HepG2 (cell line): ENCODE measurements at regions not wholly inside any gene's neighbourhood (a gene's known extent, or its start where the extent isn't known, plus 50 kb on each side); places are given as distances from the start of the nearest gene placed in this dataset.

Experiments used
- CCAR2 ChIP-seq: fragments of 200-400 bp; formaldehyde crosslinking; optimal IDR thresholded peaks from 2 replicates; pipeline ENCODE3; 2018; ENCODE audit warnings: low read depth, mild to moderate bottlenecking, low read length, moderate library complexity
- FOXK2 ChIP-seq: fragments of 450-650 bp; IDR thresholded peaks from 2 replicates; pipeline ENCODE4 v1.6.1; 2016
- HDAC2 ChIP-seq: sonication (generic); formaldehyde crosslinking; IDR thresholded peaks from 2 replicates; pipeline ENCODE4 v1.4.0; 2020; ENCODE audit warnings: missing genetic modification reagents
- HHEX ChIP-seq: IDR thresholded peaks from 2 replicates; pipeline ENCODE4 v1.6.1; 2016; ENCODE audit warnings: control low read depth
- MTA3 ChIP-seq: sonication (generic); formaldehyde crosslinking; IDR thresholded peaks from 2 replicates; pipeline ENCODE4 v1.4.0; 2020; ENCODE audit warnings: missing genetic modification reagents
- NCOA2 ChIP-seq: sonication (generic); formaldehyde crosslinking; IDR thresholded peaks from 2 replicates; pipeline ENCODE4 v1.8.0; 2022; ENCODE audit warnings: inconsistent platforms
- NCOA5 ChIP-seq: sonication (generic); formaldehyde crosslinking; IDR thresholded peaks from 2 replicates; pipeline ENCODE4 v1.4.0; 2020; ENCODE audit warnings: missing genetic modification reagents
- TCF12 ChIP-seq, 2 experiments: fragments of 450-650 bp in 1 of 2; sonication (generic) in 1 of 2; formaldehyde crosslinking in 1 of 2; IDR thresholded peaks; 2 replicates each; pipeline versions ENCODE4 v1.6.1 to v1.8.0; 2017 to 2022; ENCODE audit warnings: antibody characterized with exemption in 1 of 2, mild to moderate bottlenecking in 1 of 2, missing genetic modification reagents in 1 of 2, moderate library complexity in 1 of 2
- TRIM24 ChIP-seq: sonication (generic); formaldehyde crosslinking; IDR thresholded peaks from 2 replicates; pipeline ENCODE4 v1.8.0; 2022; ENCODE audit warnings: mild to moderate bottlenecking, missing genetic modification reagents
- U2AF1 ChIP-seq: fragments of 200-400 bp; formaldehyde crosslinking; optimal IDR thresholded peaks from 2 replicates; pipeline ENCODE3; 2017; ENCODE audit warnings: mild to moderate bottlenecking, low read depth, low read length
- ZBTB8A ChIP-seq: sonication (generic); formaldehyde crosslinking; IDR thresholded peaks from 2 replicates; pipeline ENCODE4 v1.4.0; 2020; ENCODE audit warnings: mild to moderate bottlenecking, low read depth, missing genetic modification reagents, borderline replicate concordance
- ZNF230 ChIP-seq: sonication (generic); formaldehyde crosslinking; IDR thresholded peaks from 2 replicates; pipeline ENCODE4 v1.4.0; 2020; ENCODE audit warnings: mild to moderate bottlenecking, missing genetic modification reagents
- ZNF343 ChIP-seq: sonication (generic); formaldehyde crosslinking; IDR thresholded peaks from 2 replicates; pipeline ENCODE4 v1.4.0; 2020; ENCODE audit warnings: mild to moderate bottlenecking, missing genetic modification reagents
- ZNF383 ChIP-seq: sonication (generic); formaldehyde crosslinking; IDR thresholded peaks from 2 replicates; pipeline ENCODE4 v1.4.0; 2020; ENCODE audit warnings: missing genetic modification reagents, mild to moderate bottlenecking, borderline replicate concordance
- ZNF432 ChIP-seq: sonication (generic); formaldehyde crosslinking; IDR thresholded peaks from 2 replicates; pipeline ENCODE4 v1.5.0; 2020; ENCODE audit warnings: missing genetic modification reagents, mild to moderate bottlenecking, borderline replicate concordance
- ZNF446 ChIP-seq: sonication (generic); formaldehyde crosslinking; IDR thresholded peaks from 2 replicates; pipeline ENCODE4 v1.5.0; 2020; ENCODE audit warnings: mild to moderate bottlenecking, missing genetic modification reagents
- TF ChIP-seq, protein P1 (sequence below): IDR thresholded peaks from 2 replicates; pipeline ENCODE4 v1.4.0; 2020; ENCODE audit warnings: mild to moderate bottlenecking, missing genetic modification reagents
- TF ChIP-seq, protein P2 (sequence below): sonication (generic); formaldehyde crosslinking; IDR thresholded peaks from 2 replicates; pipeline ENCODE4 v1.4.0; 2020; ENCODE audit warnings: missing genetic modification reagents
- TF ChIP-seq, protein P3 (sequence below): sonication (generic); formaldehyde crosslinking; IDR thresholded peaks from 2 replicates; pipeline ENCODE4 v1.4.0; 2020; ENCODE audit warnings: mild to moderate bottlenecking, missing genetic modification reagents
- TF ChIP-seq, protein P4 (sequence below): sonication (generic); formaldehyde crosslinking; IDR thresholded peaks from 2 replicates; pipeline ENCODE4 v1.4.0; 2020; ENCODE audit warnings: missing genetic modification reagents, mild to moderate bottlenecking, borderline replicate concordance
- TF ChIP-seq, protein P5 (sequence below): IDR thresholded peaks from 2 replicates; pipeline ENCODE4 v1.6.1; 2016; ENCODE audit warnings: mild to moderate bottlenecking, missing biosample characterization, missing genetic modification reagents

DNA sequence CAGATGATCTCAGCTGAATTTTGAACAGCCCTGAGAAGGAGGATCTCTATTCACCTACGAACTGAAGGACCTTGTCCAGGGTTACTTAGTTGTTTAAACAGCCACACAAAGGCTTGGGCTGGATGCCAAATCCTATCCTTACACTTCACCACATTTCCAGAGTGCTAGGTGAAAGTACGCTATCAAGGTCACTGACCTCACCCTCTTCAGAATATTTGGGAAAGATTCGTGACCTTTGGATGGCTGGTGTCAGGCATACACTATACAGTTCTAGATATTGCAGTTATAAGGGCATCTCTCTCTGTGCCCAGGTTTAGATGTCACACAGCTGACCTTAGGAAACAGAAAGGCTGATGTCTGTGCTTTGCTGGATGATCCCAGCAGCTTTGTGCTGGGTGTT lies 61.2 kb upstream of the ABLIM1 start (continued):
- TF ChIP-seq, protein P1, sequence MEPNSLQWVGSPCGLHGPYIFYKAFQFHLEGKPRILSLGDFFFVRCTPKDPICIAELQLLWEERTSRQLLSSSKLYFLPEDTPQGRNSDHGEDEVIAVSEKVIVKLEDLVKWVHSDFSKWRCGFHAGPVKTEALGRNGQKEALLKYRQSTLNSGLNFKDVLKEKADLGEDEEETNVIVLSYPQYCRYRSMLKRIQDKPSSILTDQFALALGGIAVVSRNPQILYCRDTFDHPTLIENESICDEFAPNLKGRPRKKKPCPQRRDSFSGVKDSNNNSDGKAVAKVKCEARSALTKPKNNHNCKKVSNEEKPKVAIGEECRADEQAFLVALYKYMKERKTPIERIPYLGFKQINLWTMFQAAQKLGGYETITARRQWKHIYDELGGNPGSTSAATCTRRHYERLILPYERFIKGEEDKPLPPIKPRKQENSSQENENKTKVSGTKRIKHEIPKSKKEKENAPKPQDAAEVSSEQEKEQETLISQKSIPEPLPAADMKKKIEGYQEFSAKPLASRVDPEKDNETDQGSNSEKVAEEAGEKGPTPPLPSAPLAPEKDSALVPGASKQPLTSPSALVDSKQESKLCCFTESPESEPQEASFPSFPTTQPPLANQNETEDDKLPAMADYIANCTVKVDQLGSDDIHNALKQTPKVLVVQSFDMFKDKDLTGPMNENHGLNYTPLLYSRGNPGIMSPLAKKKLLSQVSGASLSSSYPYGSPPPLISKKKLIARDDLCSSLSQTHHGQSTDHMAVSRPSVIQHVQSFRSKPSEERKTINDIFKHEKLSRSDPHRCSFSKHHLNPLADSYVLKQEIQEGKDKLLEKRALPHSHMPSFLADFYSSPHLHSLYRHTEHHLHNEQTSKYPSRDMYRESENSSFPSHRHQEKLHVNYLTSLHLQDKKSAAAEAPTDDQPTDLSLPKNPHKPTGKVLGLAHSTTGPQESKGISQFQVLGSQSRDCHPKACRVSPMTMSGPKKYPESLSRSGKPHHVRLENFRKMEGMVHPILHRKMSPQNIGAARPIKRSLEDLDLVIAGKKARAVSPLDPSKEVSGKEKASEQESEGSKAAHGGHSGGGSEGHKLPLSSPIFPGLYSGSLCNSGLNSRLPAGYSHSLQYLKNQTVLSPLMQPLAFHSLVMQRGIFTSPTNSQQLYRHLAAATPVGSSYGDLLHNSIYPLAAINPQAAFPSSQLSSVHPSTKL: peak; percentile 58
- no peak for TF ChIP-seq U2AF1
- TF ChIP-seq, protein P2, sequence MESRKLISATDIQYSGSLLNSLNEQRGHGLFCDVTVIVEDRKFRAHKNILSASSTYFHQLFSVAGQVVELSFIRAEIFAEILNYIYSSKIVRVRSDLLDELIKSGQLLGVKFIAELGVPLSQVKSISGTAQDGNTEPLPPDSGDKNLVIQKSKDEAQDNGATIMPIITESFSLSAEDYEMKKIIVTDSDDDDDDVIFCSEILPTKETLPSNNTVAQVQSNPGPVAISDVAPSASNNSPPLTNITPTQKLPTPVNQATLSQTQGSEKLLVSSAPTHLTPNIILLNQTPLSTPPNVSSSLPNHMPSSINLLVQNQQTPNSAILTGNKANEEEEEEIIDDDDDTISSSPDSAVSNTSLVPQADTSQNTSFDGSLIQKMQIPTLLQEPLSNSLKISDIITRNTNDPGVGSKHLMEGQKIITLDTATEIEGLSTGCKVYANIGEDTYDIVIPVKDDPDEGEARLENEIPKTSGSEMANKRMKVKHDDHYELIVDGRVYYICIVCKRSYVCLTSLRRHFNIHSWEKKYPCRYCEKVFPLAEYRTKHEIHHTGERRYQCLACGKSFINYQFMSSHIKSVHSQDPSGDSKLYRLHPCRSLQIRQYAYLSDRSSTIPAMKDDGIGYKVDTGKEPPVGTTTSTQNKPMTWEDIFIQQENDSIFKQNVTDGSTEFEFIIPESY (CRISPR knock-in tag): no peak
- no peak for TF ChIP-seq TCF12 (IDR thresholded peaks at IDR 0.05)
- TF ChIP-seq TCF12 (CRISPR knock-in tag; IDR thresholded peaks at IDR 0.05): no peak
- TF ChIP-seq NCOA5 (CRISPR knock-in tag): no peak
- TF ChIP-seq ZNF446 (CRISPR knock-in tag): no peak
- TF ChIP-seq TRIM24 (CRISPR knock-in tag): no peak
- TF ChIP-seq, protein P3, sequence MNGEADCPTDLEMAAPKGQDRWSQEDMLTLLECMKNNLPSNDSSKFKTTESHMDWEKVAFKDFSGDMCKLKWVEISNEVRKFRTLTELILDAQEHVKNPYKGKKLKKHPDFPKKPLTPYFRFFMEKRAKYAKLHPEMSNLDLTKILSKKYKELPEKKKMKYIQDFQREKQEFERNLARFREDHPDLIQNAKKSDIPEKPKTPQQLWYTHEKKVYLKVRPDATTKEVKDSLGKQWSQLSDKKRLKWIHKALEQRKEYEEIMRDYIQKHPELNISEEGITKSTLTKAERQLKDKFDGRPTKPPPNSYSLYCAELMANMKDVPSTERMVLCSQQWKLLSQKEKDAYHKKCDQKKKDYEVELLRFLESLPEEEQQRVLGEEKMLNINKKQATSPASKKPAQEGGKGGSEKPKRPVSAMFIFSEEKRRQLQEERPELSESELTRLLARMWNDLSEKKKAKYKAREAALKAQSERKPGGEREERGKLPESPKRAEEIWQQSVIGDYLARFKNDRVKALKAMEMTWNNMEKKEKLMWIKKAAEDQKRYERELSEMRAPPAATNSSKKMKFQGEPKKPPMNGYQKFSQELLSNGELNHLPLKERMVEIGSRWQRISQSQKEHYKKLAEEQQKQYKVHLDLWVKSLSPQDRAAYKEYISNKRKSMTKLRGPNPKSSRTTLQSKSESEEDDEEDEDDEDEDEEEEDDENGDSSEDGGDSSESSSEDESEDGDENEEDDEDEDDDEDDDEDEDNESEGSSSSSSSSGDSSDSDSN (CRISPR knock-in tag): no peak
- TF ChIP-seq ZNF432: no peak
- no peak for TF ChIP-seq ZNF383 (CRISPR knock-in tag)
- TF ChIP-seq, protein P4, sequence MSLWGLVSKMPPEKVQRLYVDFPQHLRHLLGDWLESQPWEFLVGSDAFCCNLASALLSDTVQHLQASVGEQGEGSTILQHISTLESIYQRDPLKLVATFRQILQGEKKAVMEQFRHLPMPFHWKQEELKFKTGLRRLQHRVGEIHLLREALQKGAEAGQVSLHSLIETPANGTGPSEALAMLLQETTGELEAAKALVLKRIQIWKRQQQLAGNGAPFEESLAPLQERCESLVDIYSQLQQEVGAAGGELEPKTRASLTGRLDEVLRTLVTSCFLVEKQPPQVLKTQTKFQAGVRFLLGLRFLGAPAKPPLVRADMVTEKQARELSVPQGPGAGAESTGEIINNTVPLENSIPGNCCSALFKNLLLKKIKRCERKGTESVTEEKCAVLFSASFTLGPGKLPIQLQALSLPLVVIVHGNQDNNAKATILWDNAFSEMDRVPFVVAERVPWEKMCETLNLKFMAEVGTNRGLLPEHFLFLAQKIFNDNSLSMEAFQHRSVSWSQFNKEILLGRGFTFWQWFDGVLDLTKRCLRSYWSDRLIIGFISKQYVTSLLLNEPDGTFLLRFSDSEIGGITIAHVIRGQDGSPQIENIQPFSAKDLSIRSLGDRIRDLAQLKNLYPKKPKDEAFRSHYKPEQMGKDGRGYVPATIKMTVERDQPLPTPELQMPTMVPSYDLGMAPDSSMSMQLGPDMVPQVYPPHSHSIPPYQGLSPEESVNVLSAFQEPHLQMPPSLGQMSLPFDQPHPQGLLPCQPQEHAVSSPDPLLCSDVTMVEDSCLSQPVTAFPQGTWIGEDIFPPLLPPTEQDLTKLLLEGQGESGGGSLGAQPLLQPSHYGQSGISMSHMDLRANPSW (CRISPR knock-in tag): no peak
- TF ChIP-seq CCAR2: no peak
- TF ChIP-seq HDAC2 (CRISPR knock-in tag): peak; percentile 28; the same call in 1 of the 2 replicates
- TF ChIP-seq NCOA2 (CRISPR knock-in tag): 0 out of 2 replicates have a peak, but pooled peaks have one; percentile 13
- no peak for TF ChIP-seq ZBTB8A (CRISPR knock-in tag)
- no peak for TF ChIP-seq MTA3 (CRISPR knock-in tag)
- no peak for TF ChIP-seq HHEX (CRISPR knock-in tag)
- no peak for TF ChIP-seq FOXK2
- TF ChIP-seq, protein P5, sequence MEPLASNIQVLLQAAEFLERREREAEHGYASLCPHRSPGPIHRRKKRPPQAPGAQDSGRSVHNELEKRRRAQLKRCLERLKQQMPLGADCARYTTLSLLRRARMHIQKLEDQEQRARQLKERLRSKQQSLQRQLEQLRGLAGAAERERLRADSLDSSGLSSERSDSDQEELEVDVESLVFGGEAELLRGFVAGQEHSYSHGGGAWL (CRISPR knock-in tag): no peak
- no peak for TF ChIP-seq ZNF343 (CRISPR knock-in tag)
- no peak for TF ChIP-seq ZNF230
